Endothelial cell (in vitro differentiated cells): ENCODE measurements at regions not wholly inside any gene's neighbourhood (a gene's known extent, or its start where the extent isn't known, plus 50 kb on each side); places are given as distances from the start of the nearest gene placed in this dataset.
"Not testable (repeated sequence)": the region's sequence is repeated elsewhere in the genome, so short reads cannot be mapped to it uniquely, and the experiment has no call there.

ENCODE experiments used
- DNase-seq: peaks from one replicate; pipeline ENCODE4 v3.0.0; 2021; ENCODE audit warnings: low spot score
- H3K27ac Mint-ChIP-seq: one replicate; pipeline ENCODE4 v1.8.0; 2021; ENCODE audit warnings: mixed read lengths, inconsistent platforms; ENCODE audit not compliant: unreplicated experiment
- H3K27me3 Mint-ChIP-seq: one replicate; pipeline ENCODE4 v1.8.0; 2021; ENCODE audit warnings: mild to moderate bottlenecking, moderate library complexity, mixed read lengths, inconsistent platforms; ENCODE audit not compliant: unreplicated experiment
- H3K36me3 Mint-ChIP-seq: one replicate; pipeline ENCODE4 v1.8.0; 2021; ENCODE audit warnings: mild to moderate bottlenecking, low read depth, mixed read lengths, inconsistent platforms; ENCODE audit not compliant: unreplicated experiment
- H3K4me1 Mint-ChIP-seq: one replicate; pipeline ENCODE4 v1.8.0; 2021; ENCODE audit warnings: mild to moderate bottlenecking, mixed read lengths, inconsistent platforms; ENCODE audit not compliant: unreplicated experiment
- H3K4me3 Mint-ChIP-seq: one replicate; pipeline ENCODE4 v1.8.0; 2021; ENCODE audit warnings: mild to moderate bottlenecking, mixed read lengths, inconsistent platforms; ENCODE audit not compliant: unreplicated experiment
- H3K9me3 Mint-ChIP-seq: one replicate; pipeline ENCODE4 v1.8.0; 2021; ENCODE audit warnings: mixed read lengths, inconsistent platforms; ENCODE audit not compliant: unreplicated experiment

- H3K27ac Mint-ChIP-seq, H3K4me1 Mint-ChIP-seq, H3K9me3 Mint-ChIP-seq, H3K4me3 Mint-ChIP-seq, H3K36me3 Mint-ChIP-seq, H3K27me3 Mint-ChIP-seq, DNase-seq: not testable (repeated sequence)
These were observed 133.2 kb downstream of the FAM72C start for GRCh38 chr1:143838598-143838929.

- peak; percentile 7 for DNase-seq
- not testable (repeated sequence) for H3K36me3 Mint-ChIP-seq, H3K27ac Mint-ChIP-seq, H3K27me3 Mint-ChIP-seq, H3K4me1 Mint-ChIP-seq, H3K4me3 Mint-ChIP-seq, H3K9me3 Mint-ChIP-seq
These were observed 133.7 kb downstream of the FAM72C start for GRCh38 chr1:143837924-143838597.

- not testable (repeated sequence) for H3K4me3 Mint-ChIP-seq, H3K4me1 Mint-ChIP-seq, H3K27me3 Mint-ChIP-seq, H3K9me3 Mint-ChIP-seq, H3K36me3 Mint-ChIP-seq, DNase-seq, H3K27ac Mint-ChIP-seq
These were observed 138.4 kb downstream of the FAM72C start for GRCh38 chr1:143833376-143833775.

- H3K27me3 Mint-ChIP-seq, DNase-seq, H3K4me1 Mint-ChIP-seq, H3K9me3 Mint-ChIP-seq, H3K36me3 Mint-ChIP-seq, H3K4me3 Mint-ChIP-seq, H3K27ac Mint-ChIP-seq: not testable (repeated sequence)
These were observed 139.4 kb downstream of the FAM72C start for GRCh38 chr1:143832379-143832716.

- not testable (repeated sequence) for H3K36me3 Mint-ChIP-seq, H3K9me3 Mint-ChIP-seq, H3K4me3 Mint-ChIP-seq, H3K4me1 Mint-ChIP-seq, DNase-seq, H3K27me3 Mint-ChIP-seq, H3K27ac Mint-ChIP-seq
These were observed 140.1 kb downstream of the FAM72C start for GRCh38 chr1:143831479-143832378.

- not testable (repeated sequence) for H3K4me1 Mint-ChIP-seq, H3K36me3 Mint-ChIP-seq, H3K9me3 Mint-ChIP-seq, H3K27ac Mint-ChIP-seq, H3K27me3 Mint-ChIP-seq, H3K4me3 Mint-ChIP-seq, DNase-seq
These were observed 145.6 kb downstream of the FAM72C start for GRCh38 chr1:143826162-143826561.

- not testable (repeated sequence) for H3K4me3 Mint-ChIP-seq, DNase-seq, H3K4me1 Mint-ChIP-seq, H3K36me3 Mint-ChIP-seq, H3K27ac Mint-ChIP-seq, H3K27me3 Mint-ChIP-seq, H3K9me3 Mint-ChIP-seq
These were observed 147.5 kb downstream of the FAM72C start for GRCh38 chr1:143824266-143824665.

GRCh38 chr1:143820058-143820457 lies 151.7 kb downstream of the FAM72C start:
- H3K27me3 Mint-ChIP-seq, H3K4me3 Mint-ChIP-seq, H3K36me3 Mint-ChIP-seq: not testable (repeated sequence)

GRCh38 chr1:143816369-143816768 lies 155.4 kb downstream of the FAM72C start:
- H3K27me3 Mint-ChIP-seq, H3K4me3 Mint-ChIP-seq, DNase-seq, H3K9me3 Mint-ChIP-seq, H3K36me3 Mint-ChIP-seq, H3K4me1 Mint-ChIP-seq, H3K27ac Mint-ChIP-seq: not testable (repeated sequence)

More at GRCh38 chr1:143820058-143820457, 151.7 kb downstream of the FAM72C start:
- not testable (repeated sequence) for H3K27ac Mint-ChIP-seq, H3K4me1 Mint-ChIP-seq, H3K9me3 Mint-ChIP-seq, DNase-seq

GRCh38 chr1:143805374-143805773 lies 166.4 kb downstream of the FAM72C start:
- H3K4me1 Mint-ChIP-seq, H3K9me3 Mint-ChIP-seq, DNase-seq, H3K4me3 Mint-ChIP-seq, H3K36me3 Mint-ChIP-seq, H3K27me3 Mint-ChIP-seq, H3K27ac Mint-ChIP-seq: not testable (repeated sequence)

- H3K9me3 Mint-ChIP-seq, H3K27ac Mint-ChIP-seq, H3K4me1 Mint-ChIP-seq, DNase-seq, H3K4me3 Mint-ChIP-seq, H3K27me3 Mint-ChIP-seq, H3K36me3 Mint-ChIP-seq: not testable (repeated sequence)
These were observed 167.0 kb downstream of the FAM72C start for GRCh38 chr1:143804707-143805356.

- not testable (repeated sequence) for H3K4me1 Mint-ChIP-seq, H3K9me3 Mint-ChIP-seq, H3K36me3 Mint-ChIP-seq, H3K27me3 Mint-ChIP-seq
- Mint-ChIP-seq H3K27ac (peak overlapping the region; percentile 72), H3K4me3 (peak overlapping the region; percentile 86)
- DNase-seq = peak; percentile 19
These were observed 167.8 kb downstream of the FAM72C start for GRCh38 chr1:143803927-143804411.
